GM12875 (cell line): ENCODE measurements at regions not wholly inside any gene's neighbourhood (a gene's known extent, or its start where the extent isn't known, plus 50 kb on each side); places are given as distances from the start of the nearest gene placed in this dataset.

ENCODE experiments used
- H3K4me3 ChIP-seq: one replicate; pipeline ENCODE4 v1.5.1; 2011; ENCODE audit warnings: low read depth, low read length, control low read depth
- TF ChIP-seq, protein P1 (sequence below): IDR thresholded peaks from 2 replicates; pipeline ENCODE4 v1.5.1; 2011; ENCODE audit warnings: low read depth, mild to moderate bottlenecking, control low read depth, inconsistent platforms, low read length, moderate library complexity, borderline replicate concordance; ENCODE audit not compliant: insufficient read depth

DNA sequence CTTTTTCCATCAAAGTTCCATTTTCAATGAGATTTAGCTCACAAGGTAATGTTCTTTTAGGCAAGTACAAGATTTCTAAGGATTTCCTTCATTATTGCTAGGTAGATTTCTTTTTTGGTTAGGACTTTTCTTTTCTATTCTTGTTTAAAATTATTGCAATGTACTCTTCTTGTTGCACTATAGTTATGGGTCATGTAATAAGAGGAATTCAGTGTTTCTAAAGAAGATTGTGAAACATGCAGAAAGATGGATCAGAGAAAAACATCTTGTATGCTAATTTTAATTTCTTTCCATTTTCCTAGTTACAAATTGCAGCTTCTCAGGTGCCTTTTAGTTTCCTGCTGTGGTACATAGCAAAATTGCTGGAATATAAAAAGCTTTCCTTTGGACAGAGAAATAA, 56.1 kb downstream of the BTG1 start:
- no peak overlapping the region for H3K4me3 ChIP-seq
- TF ChIP-seq, protein P1, sequence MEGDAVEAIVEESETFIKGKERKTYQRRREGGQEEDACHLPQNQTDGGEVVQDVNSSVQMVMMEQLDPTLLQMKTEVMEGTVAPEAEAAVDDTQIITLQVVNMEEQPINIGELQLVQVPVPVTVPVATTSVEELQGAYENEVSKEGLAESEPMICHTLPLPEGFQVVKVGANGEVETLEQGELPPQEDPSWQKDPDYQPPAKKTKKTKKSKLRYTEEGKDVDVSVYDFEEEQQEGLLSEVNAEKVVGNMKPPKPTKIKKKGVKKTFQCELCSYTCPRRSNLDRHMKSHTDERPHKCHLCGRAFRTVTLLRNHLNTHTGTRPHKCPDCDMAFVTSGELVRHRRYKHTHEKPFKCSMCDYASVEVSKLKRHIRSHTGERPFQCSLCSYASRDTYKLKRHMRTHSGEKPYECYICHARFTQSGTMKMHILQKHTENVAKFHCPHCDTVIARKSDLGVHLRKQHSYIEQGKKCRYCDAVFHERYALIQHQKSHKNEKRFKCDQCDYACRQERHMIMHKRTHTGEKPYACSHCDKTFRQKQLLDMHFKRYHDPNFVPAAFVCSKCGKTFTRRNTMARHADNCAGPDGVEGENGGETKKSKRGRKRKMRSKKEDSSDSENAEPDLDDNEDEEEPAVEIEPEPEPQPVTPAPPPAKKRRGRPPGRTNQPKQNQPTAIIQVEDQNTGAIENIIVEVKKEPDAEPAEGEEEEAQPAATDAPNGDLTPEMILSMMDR: no peak

DNA sequence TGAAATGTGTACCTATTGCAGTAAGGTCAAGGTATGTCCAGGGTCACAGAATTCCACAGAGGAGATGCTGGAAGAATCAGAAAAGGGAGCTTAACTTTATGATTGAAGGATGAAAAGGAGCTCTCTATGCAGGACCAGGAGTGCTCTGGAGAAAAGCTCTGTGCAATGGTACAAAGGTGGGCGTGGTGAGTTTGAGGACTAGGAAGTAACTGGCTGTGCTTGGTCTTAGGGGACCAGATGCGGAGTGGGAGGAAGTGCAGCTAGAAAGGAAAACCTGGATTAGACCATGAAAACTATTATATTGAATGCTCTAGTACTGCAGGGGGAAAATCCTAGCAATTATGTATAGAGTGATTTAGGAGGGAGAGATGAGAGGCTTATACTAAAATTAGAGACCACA, 56.8 kb downstream of the BTG1 start:
- TF ChIP-seq, protein P1: no peak
- no peak overlapping the region for H3K4me3 ChIP-seq

DNA sequence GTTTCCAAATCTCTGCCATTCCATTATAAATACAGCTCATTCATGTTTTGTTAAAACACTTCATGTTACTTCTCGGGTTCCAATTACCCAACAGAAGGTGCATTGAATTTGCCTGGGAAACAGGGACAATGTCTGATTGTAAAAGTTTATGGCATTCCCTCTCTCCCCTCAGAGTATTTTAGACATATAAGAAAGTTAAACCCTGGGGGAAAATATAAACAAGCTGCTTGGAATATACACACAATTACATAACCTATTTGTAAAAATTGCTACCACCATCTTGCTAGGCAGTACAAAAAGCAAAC, 60.0 kb downstream of the BTG1 start:
- H3K4me3 ChIP-seq: no peak overlapping the region

DNA sequence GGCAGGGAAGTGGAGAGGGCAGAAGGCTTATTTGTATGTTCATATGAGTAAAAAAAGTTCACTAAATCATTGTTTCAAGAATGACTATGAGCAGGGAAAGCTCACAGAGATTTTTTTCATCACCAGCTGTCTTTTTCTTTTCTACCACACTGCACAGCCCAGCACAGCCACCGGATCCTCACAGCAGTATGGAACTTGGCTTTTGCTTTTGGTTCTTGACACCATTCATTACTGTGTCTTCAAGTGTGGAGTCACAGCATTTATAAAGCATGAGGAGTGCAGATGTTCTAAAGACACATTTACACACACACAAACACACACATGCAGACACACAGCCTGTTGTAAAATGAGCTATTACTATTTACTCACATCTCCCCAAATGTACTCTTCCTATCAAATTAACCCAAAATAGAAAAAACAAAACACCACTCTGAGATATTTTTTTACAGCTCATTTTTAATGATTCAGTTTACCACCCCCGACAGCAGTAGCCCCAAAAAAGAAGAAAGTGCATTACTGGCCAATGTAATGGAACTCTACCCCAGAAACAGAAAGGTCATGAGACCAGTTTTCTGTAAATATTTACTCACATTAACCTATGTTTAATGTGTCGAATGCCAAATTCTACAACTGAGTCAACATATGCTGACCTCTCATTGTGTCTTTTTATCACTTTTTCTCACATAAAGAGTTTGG, 60.5 kb downstream of the BTG1 start:
- no peak overlapping the region for H3K4me3 ChIP-seq
- TF ChIP-seq, protein P1: no peak

More for the DNA sequence above, 60.0 kb downstream of the BTG1 start:
- TF ChIP-seq, protein P1: no peak

DNA sequence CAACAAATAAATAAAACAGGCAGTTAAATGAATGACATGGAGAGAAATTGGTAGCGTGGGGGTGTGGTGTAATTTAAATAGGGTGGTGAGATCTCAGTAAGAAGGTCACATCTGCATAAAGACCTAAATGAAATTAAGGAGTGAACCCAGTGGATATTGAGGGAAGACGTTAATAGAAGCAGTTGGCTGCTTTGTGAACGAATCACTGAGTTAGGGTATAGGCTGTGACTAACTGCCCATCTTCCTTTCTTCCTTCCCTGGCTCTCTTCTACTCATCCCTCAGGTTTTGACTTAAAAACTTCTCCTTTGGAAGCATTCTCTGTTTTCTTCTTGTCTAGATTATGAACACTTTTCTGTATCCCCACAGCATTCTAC, 64.7 kb downstream of the BTG1 start:
- no peak overlapping the region for H3K4me3 ChIP-seq
- TF ChIP-seq, protein P1: no peak

DNA sequence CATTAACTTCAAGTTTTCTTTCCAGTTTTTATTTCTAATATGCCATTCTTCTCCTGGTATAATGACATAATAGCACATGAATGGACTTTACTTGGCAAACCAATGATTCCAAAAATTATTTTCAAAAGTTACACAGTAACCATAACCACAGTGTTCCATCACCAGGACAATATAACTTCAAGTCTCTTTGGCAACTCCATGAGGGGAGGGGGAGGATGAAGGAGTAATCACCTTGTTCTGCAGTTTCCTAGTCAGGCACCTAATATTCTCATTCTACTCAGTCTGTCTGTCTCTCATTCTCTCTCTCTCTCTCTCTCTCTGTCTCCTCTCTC, 66.6 kb downstream of the BTG1 start:
- no peak overlapping the region for H3K4me3 ChIP-seq
- TF ChIP-seq, protein P1: no peak

DNA sequence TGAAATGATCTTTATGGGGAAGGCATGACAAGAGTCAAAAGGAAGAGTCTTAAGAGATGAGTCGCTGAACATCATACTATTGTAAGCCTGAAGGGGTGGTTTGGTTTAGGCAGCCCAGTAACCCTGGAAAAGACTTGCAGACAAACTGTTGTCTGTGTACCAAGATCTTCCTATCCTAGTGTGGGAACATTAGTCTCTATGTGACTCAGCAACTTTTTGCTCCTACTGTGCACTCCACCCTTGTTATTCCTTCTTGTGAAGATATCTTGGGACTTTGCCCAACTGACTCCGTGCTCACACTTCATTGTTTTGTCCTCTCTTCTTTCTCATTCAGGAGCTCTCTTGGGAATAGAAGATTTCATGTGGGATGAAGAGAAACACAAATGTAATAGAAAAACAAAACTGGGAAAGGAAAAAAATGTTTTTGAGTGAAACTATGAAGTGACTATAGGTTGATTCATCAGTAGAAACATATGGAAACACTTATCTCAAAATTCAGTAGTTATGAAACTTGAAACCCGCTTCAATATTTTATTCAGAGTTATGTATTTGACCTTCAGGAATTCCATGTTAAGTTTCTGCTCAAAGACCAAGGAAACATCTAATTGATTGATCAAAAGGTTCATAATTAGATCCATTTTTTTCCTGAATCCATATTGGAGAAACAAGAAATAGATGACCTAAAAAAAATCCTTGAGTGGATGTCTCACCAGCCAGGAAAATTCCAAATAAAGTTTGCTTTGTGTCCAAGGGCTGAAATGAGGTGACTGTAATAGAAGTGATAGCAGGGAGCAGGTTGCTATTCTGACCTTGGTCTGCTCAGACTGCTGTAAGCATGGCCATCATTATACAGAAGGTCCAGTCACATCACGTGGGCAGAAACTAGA, 67.2 kb downstream of the BTG1 start:
- no peak overlapping the region for H3K4me3 ChIP-seq
- TF ChIP-seq, protein P1: no peak
